Neural progenitor cell (in vitro differentiated cells): ENCODE measurements at regions not wholly inside any gene's neighbourhood (a gene's known extent, or its start where the extent isn't known, plus 50 kb on each side); places are given as distances from the start of the nearest gene placed in this dataset.

ENCODE experiments used
- CTCF ChIP-seq: fragments of 200-600 bp; sonication (generic); IDR thresholded peaks from 2 replicates; pipeline ENCODE4 v1.5.1; 2017; ENCODE audit warnings: antibody characterized with exemption, mild to moderate bottlenecking
- EZH2 ChIP-seq: fragments of 200-600 bp; sonication (generic); IDR thresholded peaks from 2 replicates; pipeline ENCODE4 v1.6.1; 2017; ENCODE audit warnings: antibody characterized with exemption, mild to moderate bottlenecking, moderate library complexity

GRCh38 chr2:204031056-204031455, 94.5 kb downstream of the ICOS start:
- TF ChIP-seq CTCF (no peak), EZH2 (no peak)
